GM21723 (cell line): ENCODE measurements at regions not wholly inside any gene's neighbourhood (a gene's known extent, or its start where the extent isn't known, plus 50 kb on each side); places are given as distances from the start of the nearest gene placed in this dataset.
"Not testable (repeated sequence)": the region's sequence is repeated elsewhere in the genome, so short reads cannot be mapped to it uniquely, and the experiment has no call there.

Experiments used
- ATAC-seq: cut with Tn5 transposase; IDR thresholded peaks from one replicate; pipeline ENCODE4 v1.9.1; 2021; ENCODE audit warnings: mild to moderate bottlenecking, moderate library complexity; ENCODE audit not compliant: unreplicated experiment

DNA sequence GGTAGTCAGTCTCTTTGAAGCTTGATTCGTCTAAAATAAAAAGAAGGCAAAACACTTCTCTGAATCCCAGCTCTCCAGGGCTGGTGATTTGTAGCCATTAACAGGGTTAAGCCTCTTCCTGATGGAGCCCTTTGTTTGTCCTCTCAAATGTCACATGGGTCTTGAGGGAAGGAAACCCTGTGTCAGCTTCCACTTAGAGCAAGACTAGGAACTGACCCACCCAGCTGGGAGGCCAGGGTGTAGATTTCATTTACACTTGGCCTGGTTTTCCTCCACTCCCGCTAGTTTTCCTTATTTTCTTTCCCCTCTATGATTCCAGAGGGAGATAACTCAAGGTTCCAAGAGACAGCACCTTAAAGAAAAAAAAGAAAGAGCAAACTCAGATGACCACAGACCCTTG lies 230.5 kb upstream of the EGLN3 start:
- no peak for ATAC-seq

DNA sequence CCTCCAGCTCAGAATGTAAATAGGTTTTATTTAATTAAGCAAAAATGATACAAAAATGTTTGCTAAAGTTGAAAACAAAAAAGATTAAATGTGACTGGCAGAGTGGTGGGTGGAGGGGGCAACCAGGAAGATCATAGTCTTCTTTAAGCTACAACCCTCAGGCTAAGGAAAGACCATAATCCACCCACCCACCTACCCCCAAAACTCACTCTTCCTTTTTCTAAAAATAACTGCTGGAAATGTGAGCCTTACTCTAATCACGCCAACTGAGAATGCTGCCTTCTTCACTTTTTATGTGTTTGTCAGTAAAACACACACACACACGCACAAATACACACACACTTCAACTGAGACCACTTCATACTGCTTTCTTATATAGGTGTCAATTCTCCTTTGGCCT lies 230.0 kb upstream of the EGLN3 start:
- ATAC-seq, result no peak

DNA sequence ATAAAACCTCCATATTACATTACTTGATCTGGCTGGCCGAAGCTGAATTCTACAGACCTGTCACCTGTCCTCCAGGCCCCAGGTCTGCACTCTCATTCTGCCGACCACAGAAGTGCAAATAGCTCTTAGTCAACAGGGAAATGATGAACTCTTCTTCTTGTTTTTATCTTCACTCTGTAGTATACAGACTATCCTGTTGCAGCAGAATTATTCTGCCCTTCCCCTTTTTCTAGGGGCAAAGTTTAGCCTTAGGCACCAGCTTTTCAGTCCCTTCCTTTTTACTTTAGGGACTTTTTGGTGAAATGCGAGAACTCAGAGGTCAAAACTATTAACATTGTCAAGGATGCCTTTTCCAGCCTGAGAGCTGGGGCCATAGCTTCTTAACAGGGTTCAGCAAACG lies 229.6 kb upstream of the EGLN3 start:
- ATAC-seq, result no peak

DNA sequence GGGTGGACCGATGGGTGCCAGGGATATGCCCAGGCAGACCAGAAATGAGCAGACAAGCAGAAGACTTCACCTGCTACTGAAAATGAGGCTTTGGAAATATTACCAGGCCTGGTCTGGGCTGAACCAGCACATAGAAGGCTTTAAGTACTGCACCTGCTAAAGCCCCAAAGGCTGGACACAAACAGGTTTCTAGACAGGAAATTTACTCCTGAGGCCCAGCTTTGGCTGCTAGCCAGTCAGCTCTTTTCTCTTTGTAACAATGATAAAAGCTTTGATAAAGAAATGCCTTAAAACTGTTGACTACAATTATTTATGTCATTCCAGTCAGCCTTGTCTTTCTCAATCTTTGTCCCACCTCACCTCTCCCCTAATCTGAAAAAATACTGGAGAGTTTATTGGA lies 228.9 kb upstream of the EGLN3 start:
- ATAC-seq, result no peak

DNA sequence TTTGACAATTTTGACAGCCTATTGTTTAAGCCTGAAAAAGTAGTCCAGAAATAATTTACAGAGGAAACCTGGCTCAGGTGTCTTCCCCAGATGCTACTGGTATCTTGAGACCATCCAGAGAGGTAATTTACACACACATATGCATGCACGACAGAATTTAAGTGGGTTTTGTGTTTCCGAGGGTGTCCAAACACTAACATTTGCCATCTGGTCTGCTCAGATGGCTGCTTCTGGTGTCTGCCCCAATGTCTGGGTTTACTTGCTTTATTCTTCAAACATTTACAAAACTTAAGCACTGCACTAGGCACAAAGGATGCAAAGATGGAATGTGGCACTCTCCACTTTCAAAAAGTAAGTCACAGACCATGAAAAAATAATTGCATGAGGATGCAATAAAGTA lies 226.6 kb upstream of the EGLN3 start:
- no peak for ATAC-seq

DNA sequence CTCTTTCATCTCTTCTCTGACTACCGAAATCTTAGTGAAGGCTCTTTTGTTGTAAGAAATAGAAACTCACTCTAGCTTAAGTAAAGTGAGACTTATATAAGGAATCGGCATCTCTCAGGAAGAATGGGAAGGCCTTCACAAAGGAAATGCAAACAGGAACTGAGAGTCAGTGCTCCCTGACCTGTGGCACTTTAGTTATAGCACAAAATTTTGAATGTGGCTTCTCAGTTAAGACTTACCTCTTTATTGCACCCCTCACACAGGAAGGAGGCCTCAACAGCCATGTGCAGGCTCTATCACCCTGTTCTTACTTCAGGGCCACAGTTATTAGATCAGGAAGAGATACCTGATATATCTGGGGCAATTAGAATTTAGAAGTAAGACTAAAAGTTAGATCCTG lies 224.7 kb upstream of the EGLN3 start:
- peak; percentile 57 for ATAC-seq

DNA sequence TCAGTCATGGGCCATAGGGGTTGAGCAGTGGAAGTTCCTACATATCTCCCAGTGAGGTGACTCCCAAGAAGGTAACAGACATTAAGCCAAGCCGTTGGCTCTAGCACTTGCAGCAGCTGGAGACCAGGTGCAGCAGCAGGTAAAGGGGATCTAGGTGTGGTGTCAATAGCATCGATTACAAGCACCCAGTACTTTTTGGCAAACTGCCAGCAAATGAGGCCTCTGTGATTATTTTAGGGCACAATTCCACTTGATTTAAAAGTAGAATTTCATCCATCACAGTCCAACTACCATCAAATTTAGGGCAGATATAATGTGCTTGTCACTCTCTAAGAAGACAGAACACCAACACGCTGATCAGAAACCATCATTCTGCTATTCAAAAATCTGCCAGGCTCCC lies 224.1 kb upstream of the EGLN3 start:
- ATAC-seq, result no peak

DNA sequence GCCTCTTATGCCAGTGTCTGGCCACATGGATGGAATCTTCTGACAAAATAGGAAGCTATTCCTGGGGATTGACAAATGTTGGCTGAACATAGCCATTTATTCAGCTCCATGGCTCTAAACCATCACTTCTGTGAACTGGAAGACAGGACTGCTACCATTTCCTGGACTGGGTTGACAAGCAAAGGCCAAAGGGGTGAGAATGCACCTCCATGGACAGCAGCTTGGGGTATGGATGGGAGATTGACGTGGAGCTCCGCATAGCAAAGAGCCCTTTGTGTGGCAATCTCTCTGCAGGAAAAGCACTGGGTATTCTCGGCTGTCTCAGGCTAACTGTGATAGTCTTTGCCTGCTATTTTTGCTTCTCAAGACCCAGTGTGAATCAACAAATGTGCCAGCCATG lies 223.0 kb upstream of the EGLN3 start:
- no peak for ATAC-seq

DNA sequence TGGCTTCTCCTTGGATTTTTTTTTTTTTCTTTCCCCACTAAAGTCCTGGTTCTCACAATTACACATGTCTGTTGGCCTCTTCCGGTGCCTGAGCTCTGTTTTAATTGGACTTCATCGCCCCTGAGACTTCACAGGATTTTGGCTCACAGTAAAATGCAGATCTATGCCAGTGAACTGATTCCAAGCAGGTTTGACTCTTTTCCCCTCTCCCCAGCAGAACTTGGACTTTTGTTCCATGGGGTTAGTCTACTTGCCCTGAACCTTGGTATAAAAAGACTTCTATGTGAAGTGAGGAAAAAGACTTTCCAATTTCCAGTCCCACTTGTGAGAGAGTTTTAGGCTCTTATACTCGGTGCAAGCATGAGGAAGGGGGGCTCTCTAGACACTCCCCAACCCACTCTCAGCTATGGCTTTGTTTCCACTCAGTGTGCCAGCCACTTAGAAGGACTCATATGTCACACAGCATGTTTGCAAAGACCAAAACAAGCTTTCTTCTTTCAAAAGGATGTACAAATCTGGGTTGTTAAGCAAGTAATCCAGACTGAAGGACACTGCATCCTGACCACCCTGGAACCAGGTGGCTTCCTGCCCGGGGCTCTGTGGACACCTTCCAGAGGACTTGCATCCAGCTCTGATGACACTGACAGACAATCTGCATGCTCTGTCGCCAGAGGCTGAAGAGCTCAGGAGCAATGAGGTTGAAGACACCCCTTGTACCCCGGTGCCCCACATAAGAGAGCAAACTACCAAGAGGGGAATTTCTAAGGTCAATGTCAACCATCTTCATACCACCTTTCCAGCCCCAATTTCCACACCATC lies 221.9 kb upstream of the EGLN3 start:
- ATAC-seq, result no peak

DNA sequence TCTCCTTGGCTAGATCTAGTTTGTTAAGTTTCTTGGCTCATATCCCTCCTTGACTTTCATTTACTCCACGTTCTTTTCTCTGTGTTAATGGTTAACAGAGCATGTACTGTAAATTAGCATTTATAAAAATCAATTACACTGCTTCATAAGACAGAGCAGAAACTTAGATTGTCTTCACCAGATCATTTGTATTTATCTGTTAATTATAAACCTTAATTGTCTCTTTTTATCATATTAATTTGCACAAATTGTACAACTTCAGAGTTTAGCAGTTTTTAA lies 221.2 kb upstream of the EGLN3 start:
- ATAC-seq, result no peak

DNA sequence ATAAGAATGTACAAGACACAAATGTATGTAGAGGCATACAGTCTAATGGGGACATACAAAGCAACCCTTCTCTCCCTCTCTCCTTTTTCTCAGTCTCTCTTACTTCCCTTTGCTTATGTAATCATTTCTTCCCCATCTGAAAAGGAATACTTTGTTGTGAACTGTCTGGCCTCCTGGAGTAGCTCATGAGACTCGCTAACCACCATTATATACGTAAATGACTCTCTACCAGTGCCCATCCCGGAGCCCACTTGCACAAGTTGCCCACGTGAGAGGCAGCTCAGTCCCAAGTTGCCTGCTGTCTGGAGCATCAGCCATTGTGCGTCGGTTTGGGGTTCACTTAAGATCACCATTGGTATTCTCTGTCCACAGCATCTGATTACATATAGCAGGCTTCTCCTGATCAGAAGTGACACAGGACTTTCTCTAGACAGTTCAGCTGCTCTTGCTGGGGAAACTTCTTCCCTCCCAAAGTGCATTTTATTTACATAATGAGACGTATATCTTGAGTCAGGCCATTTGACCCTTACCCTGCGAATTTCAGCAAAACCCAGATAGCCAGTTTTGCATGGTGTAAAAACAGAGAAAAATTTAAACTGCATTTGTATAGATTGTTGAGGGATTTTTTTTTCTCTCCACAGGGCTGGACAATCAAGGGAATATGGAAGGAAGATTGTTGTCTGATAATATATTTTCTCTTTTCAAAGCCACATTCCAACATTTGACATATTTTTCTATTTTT lies 220.7 kb upstream of the EGLN3 start:
- ATAC-seq, result no peak

DNA sequence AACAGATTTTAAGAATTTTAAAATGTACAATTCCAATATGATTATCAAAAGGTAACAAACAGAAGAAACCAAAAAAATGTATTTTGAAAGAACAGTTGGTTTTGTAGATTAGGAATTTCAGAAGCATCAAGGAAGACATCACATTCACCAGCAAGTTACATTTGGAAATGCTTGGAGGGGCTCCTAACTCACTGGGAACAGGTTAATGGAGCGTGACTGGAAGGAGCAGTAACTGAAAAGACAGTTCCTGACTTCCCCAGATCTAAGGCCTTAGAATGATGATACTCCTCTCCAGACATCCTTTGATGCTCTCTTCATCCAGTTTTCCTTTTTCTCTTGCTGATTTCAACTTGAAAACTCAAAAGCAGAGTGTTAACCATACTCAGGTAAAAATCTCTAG lies 220.0 kb upstream of the EGLN3 start:
- no peak for ATAC-seq

DNA sequence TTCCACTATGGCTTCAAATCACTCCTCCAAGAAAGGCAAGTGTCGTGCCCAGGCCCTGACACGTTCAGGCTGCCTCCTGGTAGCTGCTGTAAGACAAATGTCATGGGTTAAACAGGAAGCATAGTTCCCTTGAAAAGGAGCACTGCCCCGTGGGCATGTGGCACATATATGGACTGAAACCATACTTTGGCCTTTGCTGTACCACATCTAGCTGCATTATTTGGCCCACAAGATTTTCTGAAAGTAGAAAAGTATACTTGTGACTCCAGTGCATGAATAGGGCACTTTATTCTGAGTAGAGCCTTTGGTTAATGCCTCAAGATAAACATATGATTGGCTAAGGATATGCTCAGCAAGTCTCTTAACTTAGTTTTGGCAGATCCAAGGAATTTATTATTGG lies 218.7 kb upstream of the EGLN3 start:
- no peak for ATAC-seq

DNA sequence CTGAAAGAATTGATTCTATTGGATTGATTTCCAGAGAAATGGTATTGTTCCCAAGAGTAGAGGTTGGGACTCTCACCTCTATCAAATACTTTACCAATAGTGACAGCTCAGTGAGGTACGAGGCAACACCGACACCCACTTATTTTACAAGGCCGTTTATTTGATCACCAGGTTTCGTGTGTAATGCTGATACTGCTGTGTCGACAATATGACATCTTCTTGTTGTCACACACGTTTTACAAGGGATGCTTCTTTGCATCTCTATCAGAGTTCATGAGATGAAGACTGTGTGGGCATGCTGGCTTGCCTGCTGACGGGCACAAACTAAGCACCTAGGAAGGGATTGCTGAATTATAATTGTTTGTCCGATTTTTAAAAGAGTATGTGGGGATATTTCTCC lies 217.8 kb upstream of the EGLN3 start:
- no peak for ATAC-seq

DNA sequence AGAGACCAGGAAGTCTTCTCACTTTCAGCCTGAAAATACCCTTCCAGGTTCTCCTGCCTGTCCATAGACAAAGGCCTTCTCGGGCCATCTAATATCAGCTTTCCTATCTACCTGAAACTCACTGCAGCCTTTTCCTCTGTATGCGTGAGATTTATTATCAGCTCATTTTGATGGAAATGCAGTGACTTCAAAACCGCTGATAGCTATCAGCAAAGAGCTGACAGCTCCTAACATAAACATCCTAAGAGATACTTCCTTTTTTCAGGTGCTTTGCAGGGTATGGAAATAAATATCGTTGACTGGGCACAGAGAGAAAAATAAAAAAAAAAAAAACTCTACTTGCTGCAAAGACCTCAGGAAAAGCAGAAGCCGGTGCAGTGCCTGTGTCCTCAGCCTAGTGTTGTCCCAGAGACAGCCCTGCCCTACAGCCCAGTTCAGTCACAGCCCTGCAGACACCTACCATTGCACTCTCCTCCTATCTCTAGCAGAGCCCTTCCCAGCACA lies 215.0 kb upstream of the EGLN3 start:
- no peak for ATAC-seq

DNA sequence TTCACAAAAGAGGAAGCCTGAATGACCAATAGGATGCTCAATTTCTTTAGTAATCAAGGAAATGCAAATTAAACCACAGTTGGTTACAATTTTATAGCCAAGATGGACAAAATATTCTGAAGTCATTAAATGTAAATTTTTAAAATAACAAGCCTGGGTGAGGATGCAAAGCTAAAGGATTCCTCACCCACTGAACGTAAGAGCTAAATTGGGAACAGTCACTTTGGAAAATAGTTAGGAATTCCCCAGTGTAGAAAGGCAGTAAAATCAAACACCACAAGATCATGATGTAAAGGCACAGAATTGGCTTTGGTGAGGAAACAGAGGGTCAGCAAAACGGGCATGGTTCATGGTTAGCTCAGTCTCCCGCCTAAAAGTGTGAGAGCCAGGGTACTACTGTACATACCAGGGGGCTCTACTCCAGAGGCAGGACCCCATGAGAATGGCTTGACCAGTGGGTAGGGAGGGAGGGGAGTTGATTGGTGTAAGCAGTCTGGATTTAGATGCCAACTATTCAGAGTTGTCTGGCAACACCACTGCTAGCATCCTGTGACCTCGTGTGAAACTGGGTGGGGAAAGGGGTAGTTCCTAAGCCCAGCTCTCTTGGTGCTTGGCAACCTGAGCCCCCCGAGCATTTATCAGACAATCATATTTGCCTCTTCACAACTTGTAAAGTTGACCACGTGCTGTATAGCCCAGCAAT lies 213.4 kb upstream of the EGLN3 start:
- ATAC-seq, result no peak

DNA sequence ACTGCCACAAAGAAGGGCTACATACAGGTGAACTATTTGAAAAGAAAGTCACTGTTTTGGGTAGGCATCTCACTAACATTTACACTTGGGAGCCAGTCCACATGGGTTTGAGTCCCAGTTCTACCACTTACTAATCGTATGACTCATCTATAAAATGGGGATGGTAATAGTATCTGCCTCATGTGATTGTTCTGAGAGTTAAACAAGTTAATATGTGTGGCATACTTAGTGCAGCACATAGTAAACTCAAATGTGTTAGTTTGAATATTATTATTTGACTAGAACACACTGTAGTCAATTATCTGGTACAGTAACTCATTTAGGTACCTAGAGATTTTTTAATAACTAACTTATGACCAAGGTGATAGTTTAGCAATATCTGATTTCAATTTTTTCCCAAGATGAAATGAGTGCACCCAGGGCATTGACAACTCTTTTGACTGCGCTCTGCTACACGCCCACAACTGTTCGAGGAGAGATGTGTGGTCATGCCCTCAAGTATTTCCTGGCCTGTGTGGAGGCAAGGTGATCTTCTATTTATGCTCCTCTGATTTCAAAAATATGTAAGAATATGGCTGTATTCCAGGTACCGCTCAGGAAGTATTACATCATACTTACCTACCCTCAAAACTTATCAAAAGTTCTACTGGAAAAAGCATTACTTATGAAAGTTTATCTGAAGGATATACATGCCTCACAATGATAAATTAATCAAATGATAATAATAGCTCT lies 210.6 kb upstream of the EGLN3 start:
- no peak for ATAC-seq

DNA sequence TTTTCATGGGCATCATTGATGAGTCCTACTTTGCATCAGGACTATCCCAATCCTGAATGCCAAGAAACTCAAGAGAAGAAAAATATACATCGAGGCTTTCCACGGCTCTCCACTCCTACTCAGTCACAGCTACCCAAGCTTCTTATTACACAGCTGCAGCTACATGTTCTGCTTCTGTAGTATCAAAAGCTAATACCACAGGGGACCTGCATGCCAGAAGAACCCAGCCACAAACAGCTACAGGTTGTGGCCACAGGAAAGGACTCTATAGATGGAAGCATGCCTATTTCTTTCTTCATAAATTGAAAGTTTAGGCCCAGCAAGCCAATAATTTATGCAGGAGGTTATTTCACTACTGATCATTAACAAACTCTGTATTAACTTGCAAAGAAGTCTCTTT lies 209.7 kb upstream of the EGLN3 start:
- no peak for ATAC-seq

DNA sequence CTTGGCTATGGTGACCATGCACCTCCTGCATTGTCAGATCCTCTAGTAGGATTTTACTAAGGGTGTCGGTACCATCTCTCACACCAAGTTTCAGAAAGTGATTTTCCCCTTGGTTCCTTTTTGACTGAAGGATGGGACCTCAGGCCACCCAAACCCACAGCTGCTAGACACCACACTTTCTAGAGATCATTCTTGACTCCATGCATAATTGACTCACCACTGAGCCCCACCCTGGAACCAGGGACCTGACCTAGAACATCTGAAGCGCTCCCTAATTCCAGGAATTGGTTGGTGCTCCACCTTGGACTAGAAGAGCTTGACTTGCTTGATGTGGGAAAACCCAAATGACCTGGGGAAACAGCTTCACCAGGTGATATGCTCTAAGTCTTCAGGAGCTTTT lies 206.8 kb upstream of the EGLN3 start:
- no peak for ATAC-seq

DNA sequence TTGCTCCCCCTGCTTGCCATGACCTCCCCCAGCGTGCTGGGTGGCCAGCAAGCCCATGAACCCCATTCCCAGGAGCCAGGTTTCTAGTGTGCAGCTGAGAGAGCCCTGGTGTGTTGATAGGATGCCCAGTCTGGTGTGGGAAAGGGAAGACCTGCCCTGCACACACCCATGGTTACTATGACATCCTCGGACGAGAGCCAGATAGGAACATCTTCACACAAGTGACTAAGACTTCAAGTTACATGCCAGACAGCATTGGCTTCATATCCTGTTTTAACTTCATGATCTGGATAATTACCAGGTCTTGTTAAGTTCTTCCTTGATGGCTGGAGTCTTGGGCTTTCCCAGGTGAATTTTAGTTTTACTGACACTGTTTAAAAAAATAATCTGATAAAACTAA lies 196.6 kb upstream of the EGLN3 start:
- ATAC-seq, result no peak

DNA sequence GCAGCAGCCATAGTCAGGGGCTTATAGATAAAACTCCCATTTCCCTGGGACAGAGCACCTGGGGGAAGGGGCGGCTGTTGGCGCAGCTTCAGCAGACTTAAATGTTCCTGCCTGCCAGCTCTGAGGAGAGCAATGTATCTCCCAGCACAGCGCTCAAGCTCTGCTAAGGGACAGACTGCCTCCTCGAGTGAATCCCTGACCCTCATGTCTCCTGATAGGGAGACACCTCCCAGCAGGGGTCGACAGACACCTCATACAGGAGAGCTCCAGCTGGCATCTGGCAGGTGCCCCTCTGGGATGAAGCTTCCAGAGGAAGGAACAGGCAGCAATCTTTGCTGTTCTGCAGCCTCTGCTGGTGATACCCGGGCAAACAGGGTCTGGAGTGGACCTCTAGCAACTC lies 189.3 kb upstream of the EGLN3 start:
- ATAC-seq, result not testable (repeated sequence)
